ENCODE measurements at regions not wholly inside any gene's neighbourhood (a gene's known extent, or its start where the extent isn't known, plus 50 kb on each side); places are given as distances from the start of the nearest gene placed in this dataset.
A peak's percentile ranks its signal among the peaks of the same experiment; 100 is the strongest.

DNA sequence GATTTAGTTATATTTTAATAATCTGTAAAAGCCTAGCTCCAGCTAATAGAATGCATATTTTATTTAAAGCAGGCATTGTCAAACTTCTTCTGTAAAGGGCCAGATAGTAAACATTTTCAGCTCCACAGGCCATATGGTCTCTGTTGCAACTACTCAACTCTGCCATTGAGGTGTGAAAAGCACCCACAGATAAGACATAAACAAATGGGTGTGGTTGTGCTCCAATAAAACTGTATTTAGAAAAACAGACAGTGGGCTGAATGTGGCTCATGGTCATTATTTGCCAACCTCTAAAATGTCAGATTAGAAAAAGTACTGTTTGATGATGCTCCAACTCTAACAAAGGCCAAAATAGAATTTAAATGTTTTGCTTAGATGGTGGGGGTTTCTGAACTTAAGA is 519.9 kb downstream of the RNF144A start:
- H2BK120ac ChIP-seq (ENCODE audit: low read depth, low read length) = no peak overlapping the region
- no peak overlapping the region for H2AK5ac ChIP-seq (ENCODE audit: low read length, severe bottlenecking)
- H3K23ac ChIP-seq (ENCODE audit: low read length in 2 of 2) = no peak overlapping the region
- DNase-seq = peak; percentile 2
- H3K4me3 ChIP-seq (ENCODE audit: insufficient read depth in 1 of 2, low read depth in 1 of 2, low read length in 2 of 2) = no peak overlapping the region
- no peak overlapping the region for H2BK12ac ChIP-seq (ENCODE audit: low read length in 2 of 2)
- no peak overlapping the region for H3K4ac ChIP-seq (ENCODE audit: low read depth in 1 of 2, low read length in 2 of 2)
- H2BK5ac ChIP-seq (ENCODE audit: low read depth, low read length, poor library complexity, severe bottlenecking) = no peak overlapping the region
- H3K79me1 ChIP-seq (replicated peaks; ENCODE audit: low read length, poor library complexity, severe bottlenecking) = no peaks in the 10 kb centered on the region
- no peaks in the 10 kb centered on the region for H3K4me1 ChIP-seq (ENCODE audit: control insufficient read depth, insufficient read depth, low read depth, low read length)
- H3K18ac ChIP-seq (ENCODE audit: low read depth in 1 of 2, low read length in 2 of 2) = no peak overlapping the region
- H3K4me2 ChIP-seq (ENCODE audit: low read length, poor library complexity, severe bottlenecking) = no peak overlapping the region
- H3K36me3 ChIP-seq (ENCODE audit: control insufficient read depth in 1 of 2, insufficient read depth in 2 of 2, low read depth in 1 of 2, low read length in 2 of 2) = no peaks in the 10 kb centered on the region
- H3K14ac ChIP-seq (ENCODE audit: low read length in 2 of 2) = no peak overlapping the region
- peaks cover 12% of the 10 kb centered on the region for H3K9me3 ChIP-seq (ENCODE audit: control insufficient read depth, low read length)
- no peak overlapping the region for H3K27ac ChIP-seq (ENCODE audit: low read length, poor library complexity, severe bottlenecking)
- H3K27me3 ChIP-seq (ENCODE audit: control insufficient read depth in 1 of 2, insufficient read depth in 1 of 2, low read length in 2 of 2) = peaks cover 0 to 9% of the 10 kb centered on the region in 2 experiments
- H4K8ac ChIP-seq (ENCODE audit: low read length) = no peak overlapping the region
- no peak overlapping the region for H4K91ac ChIP-seq (ENCODE audit: low read length)
- H2BK15ac ChIP-seq (ENCODE audit: low read depth, poor library complexity, severe bottlenecking) = no peak overlapping the region
- H3K9ac ChIP-seq (ENCODE audit: low read length) = no peak overlapping the region
- H2AFZ ChIP-seq (ENCODE audit: low read depth, low read length) = no peak overlapping the region

DNA sequence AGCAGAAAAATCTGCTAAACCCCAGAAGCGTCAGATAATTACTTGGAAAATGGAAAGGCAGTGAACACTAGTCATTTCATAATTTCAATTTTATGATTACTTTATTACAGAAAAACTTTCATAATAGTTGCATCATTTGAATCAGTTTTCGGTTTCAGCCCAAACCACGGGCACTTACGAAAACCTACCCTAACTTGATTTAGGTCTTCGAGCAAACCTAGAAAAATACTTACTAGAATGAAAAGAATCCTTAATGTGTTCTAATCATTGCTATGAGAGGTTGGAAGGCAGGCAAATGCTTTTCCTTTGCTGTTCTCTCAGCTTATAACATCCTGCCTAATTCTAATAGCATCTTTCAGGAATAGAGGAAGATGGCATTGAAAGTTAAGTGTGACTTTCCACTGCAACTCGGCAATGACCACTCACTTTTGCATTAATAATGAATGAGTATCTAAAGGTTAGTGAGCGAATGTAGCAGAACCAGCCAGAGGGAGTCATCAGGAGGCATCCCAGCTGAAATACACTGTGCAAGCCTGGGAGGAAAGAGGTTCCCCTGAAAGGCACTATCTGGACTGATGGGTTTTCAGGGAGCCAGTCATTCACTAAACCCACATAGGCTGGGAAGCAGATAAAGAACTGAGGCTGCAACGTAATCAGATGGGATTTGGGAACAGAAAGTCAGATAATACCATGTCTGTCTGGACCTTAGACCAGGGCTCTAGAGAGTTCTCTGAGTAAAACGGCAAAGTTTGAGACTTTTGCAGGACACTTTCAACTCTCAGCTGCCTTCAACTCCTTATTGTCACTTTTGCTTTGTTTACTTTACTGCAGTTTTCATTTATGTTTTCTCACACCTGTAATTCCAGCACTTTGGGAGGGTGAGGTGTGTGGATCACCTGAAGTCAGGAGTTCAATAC is 520.8 kb downstream of the RNF144A start:
- H2AK5ac ChIP-seq (ENCODE audit: low read length, severe bottlenecking) = no peak overlapping the region
- no peak overlapping the region for H3K14ac ChIP-seq (ENCODE audit: low read length in 2 of 2)
- WGBS = 83% methylated on average over 4 of the region's 9 CpGs

DNA sequence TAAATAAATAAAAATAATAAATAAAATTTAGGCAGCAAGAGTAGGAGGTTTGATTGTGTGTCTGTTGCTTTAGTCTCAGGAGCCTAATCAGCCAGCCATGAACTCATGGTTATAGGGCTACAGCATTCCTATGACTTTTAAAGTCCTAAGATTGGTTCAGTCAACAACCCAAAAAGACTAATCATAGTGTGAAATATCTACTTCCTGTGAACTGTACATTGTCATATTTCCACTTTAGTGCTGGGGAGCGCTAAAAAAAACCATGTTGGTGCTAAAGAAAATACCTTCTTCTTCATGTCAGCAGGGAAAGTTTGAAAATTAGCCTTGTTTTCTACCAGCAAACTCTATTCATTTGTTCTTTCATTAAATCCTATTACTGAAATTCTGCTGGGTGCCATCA is 521.6 kb downstream of the RNF144A start:
- 83% methylated on average over 1 of the region's 1 CpG for WGBS
- H2BK5ac ChIP-seq (ENCODE audit: low read depth, low read length, poor library complexity, severe bottlenecking) = no peak overlapping the region
- DNase-seq = no peak
- H2BK120ac ChIP-seq (ENCODE audit: low read depth, low read length) = no peak overlapping the region
- H2AK5ac ChIP-seq (ENCODE audit: low read length, severe bottlenecking) = no peak overlapping the region
- H3K79me1 ChIP-seq (replicated peaks; ENCODE audit: low read length, poor library complexity, severe bottlenecking) = no peaks in the 10 kb centered on the region
- H3K23ac ChIP-seq (ENCODE audit: low read length in 2 of 2) = no peak overlapping the region
- no peak overlapping the region for H4K91ac ChIP-seq (ENCODE audit: low read length)
- no peak overlapping the region for H3K4me2 ChIP-seq (ENCODE audit: low read length, poor library complexity, severe bottlenecking)
- no peak overlapping the region for H2BK12ac ChIP-seq (ENCODE audit: low read length in 2 of 2)
- peaks cover under 1% of the 10 kb centered on the region for H3K9me3 ChIP-seq (ENCODE audit: control insufficient read depth, low read length)
- no peaks in the 10 kb centered on the region for H3K4me1 ChIP-seq (ENCODE audit: control insufficient read depth, insufficient read depth, low read depth, low read length)
- H3K27me3 ChIP-seq (ENCODE audit: control insufficient read depth in 1 of 2, insufficient read depth in 1 of 2, low read length in 2 of 2) = peaks cover 0 to 9% of the 10 kb centered on the region in 2 experiments
- H2AFZ ChIP-seq (ENCODE audit: low read depth, low read length) = no peak overlapping the region
- H3K4me3 ChIP-seq (ENCODE audit: insufficient read depth in 1 of 2, low read depth in 1 of 2, low read length in 2 of 2) = no peak overlapping the region
- no peak overlapping the region for H3K9ac ChIP-seq (ENCODE audit: low read length)
- no peak overlapping the region for H3K27ac ChIP-seq (ENCODE audit: low read length, poor library complexity, severe bottlenecking)
- no peak overlapping the region for H3K14ac ChIP-seq (ENCODE audit: low read length in 2 of 2)
- no peak overlapping the region for H4K8ac ChIP-seq (ENCODE audit: low read length)
- H3K36me3 ChIP-seq (ENCODE audit: control insufficient read depth in 1 of 2, insufficient read depth in 2 of 2, low read depth in 1 of 2, low read length in 2 of 2) = no peaks in the 10 kb centered on the region
- no peak overlapping the region for H3K4ac ChIP-seq (ENCODE audit: low read depth in 1 of 2, low read length in 2 of 2)
- no peak overlapping the region for H3K18ac ChIP-seq (ENCODE audit: low read depth in 1 of 2, low read length in 2 of 2)
- no peak overlapping the region for H2BK15ac ChIP-seq (ENCODE audit: low read depth, poor library complexity, severe bottlenecking)

More for the DNA sequence above, 520.8 kb downstream of the RNF144A start:
- no peaks in the 10 kb centered on the region for H3K79me1 ChIP-seq (replicated peaks; ENCODE audit: low read length, poor library complexity, severe bottlenecking)
- no peak overlapping the region for H3K9ac ChIP-seq (ENCODE audit: low read length)
- DNase-seq = no peak
- H2BK120ac ChIP-seq (ENCODE audit: low read depth, low read length) = no peak overlapping the region
- H4K8ac ChIP-seq (ENCODE audit: low read length) = no peak overlapping the region
- no peak overlapping the region for H3K4me3 ChIP-seq (ENCODE audit: insufficient read depth in 1 of 2, low read depth in 1 of 2, low read length in 2 of 2)
- peaks cover 0 to 9% of the 10 kb centered on the region in 2 experiments for H3K27me3 ChIP-seq (ENCODE audit: control insufficient read depth in 1 of 2, insufficient read depth in 1 of 2, low read length in 2 of 2)
- no peak overlapping the region for H2BK12ac ChIP-seq (ENCODE audit: low read length in 2 of 2)
- H3K4me1 ChIP-seq (ENCODE audit: control insufficient read depth, insufficient read depth, low read depth, low read length) = no peaks in the 10 kb centered on the region
- no peak overlapping the region for H3K4me2 ChIP-seq (ENCODE audit: low read length, poor library complexity, severe bottlenecking)
- no peak overlapping the region for H2BK5ac ChIP-seq (ENCODE audit: low read depth, low read length, poor library complexity, severe bottlenecking)
- H2AFZ ChIP-seq (ENCODE audit: low read depth, low read length) = no peak overlapping the region
- no peak overlapping the region for H4K91ac ChIP-seq (ENCODE audit: low read length)
- H3K9me3 ChIP-seq (ENCODE audit: control insufficient read depth, low read length) = peaks cover 10% of the 10 kb centered on the region
- no peak overlapping the region for H3K18ac ChIP-seq (ENCODE audit: low read depth in 1 of 2, low read length in 2 of 2)
- no peak overlapping the region for H3K4ac ChIP-seq (ENCODE audit: low read depth in 1 of 2, low read length in 2 of 2)
- no peak overlapping the region for H3K27ac ChIP-seq (ENCODE audit: low read length, poor library complexity, severe bottlenecking)
- H3K23ac ChIP-seq (ENCODE audit: low read length in 2 of 2) = no peak overlapping the region
- no peaks in the 10 kb centered on the region for H3K36me3 ChIP-seq (ENCODE audit: control insufficient read depth in 1 of 2, insufficient read depth in 2 of 2, low read depth in 1 of 2, low read length in 2 of 2)
- H2BK15ac ChIP-seq (ENCODE audit: low read depth, poor library complexity, severe bottlenecking) = no peak overlapping the region

DNA sequence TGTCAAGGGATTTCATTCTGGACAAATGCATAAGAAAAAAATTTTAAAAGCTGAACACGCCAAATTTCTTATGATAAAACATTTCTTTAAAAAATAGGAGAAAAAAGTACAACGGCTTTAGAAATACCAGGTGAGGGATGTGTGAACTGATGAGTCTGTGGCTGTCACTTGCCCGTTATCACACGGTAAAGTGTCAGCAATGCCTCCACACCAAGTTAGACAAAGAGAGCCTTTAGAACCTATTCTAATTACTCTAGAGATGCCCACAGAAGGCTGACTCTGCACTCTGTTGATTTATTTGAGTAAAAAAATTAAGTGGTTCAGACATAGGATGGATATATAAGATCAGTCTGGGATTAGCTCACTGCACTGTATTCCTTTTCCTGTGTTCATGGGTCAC is 523.8 kb downstream of the RNF144A start:
- Histone ChIP-seq H4K91ac (ENCODE audit: low read length) (no peak overlapping the region), H3K14ac (ENCODE audit: low read length in 2 of 2) (no peak overlapping the region), H2BK15ac (ENCODE audit: low read depth, poor library complexity, severe bottlenecking) (no peak overlapping the region), H3K4me1 (ENCODE audit: control insufficient read depth, insufficient read depth, low read depth, low read length) (no peaks in the 10 kb centered on the region), H2BK120ac (ENCODE audit: low read depth, low read length) (no peak overlapping the region), H3K4me2 (ENCODE audit: low read length, poor library complexity, severe bottlenecking) (no peak overlapping the region), H2AK5ac (ENCODE audit: low read length, severe bottlenecking) (no peak overlapping the region), H2AFZ (ENCODE audit: low read depth, low read length) (no peak overlapping the region), H3K9ac (ENCODE audit: low read length) (no peak overlapping the region), H3K18ac (ENCODE audit: low read depth in 1 of 2, low read length in 2 of 2) (no peak overlapping the region), H4K8ac (ENCODE audit: low read length) (no peak overlapping the region), H3K9me3 (ENCODE audit: control insufficient read depth, low read length) (no peaks in the 10 kb centered on the region), H3K27ac (ENCODE audit: low read length, poor library complexity, severe bottlenecking) (no peak overlapping the region), H3K36me3 (ENCODE audit: control insufficient read depth in 1 of 2, insufficient read depth in 2 of 2, low read depth in 1 of 2, low read length in 2 of 2) (no peaks in the 10 kb centered on the region), H3K23ac (ENCODE audit: low read length in 2 of 2) (no peak overlapping the region), H3K79me1 (replicated peaks; ENCODE audit: low read length, poor library complexity, severe bottlenecking) (no peaks in the 10 kb centered on the region), H2BK12ac (ENCODE audit: low read length in 2 of 2) (no peak overlapping the region), H2BK5ac (ENCODE audit: low read depth, low read length, poor library complexity, severe bottlenecking) (no peak overlapping the region), H3K4me3 (ENCODE audit: insufficient read depth in 1 of 2, low read depth in 1 of 2, low read length in 2 of 2) (no peak overlapping the region), H3K4ac (ENCODE audit: low read depth in 1 of 2, low read length in 2 of 2) (no peak overlapping the region), H3K27me3 (ENCODE audit: control insufficient read depth in 1 of 2, insufficient read depth in 1 of 2, low read length in 2 of 2) (no peaks in the 10 kb centered on the region)
- no peak for DNase-seq
- WGBS = 88% methylated on average over 3 of the region's 4 CpGs

All from mesenchymal stem cell (in vitro differentiated cells and primary cell).